IPS-15b (cell line): ENCODE measurements at regions not wholly inside any gene's neighbourhood (a gene's known extent, or its start where the extent isn't known, plus 50 kb on each side); places are given as distances from the start of the nearest gene placed in this dataset.

ENCODE experiments used
- H3K27me3 ChIP-seq: one replicate; pipeline ENCODE4 v1.6.1; 2013; ENCODE audit warnings: low read length; ENCODE audit not compliant: control insufficient read depth, insufficient read depth
- H3K36me3 ChIP-seq: one replicate; pipeline ENCODE4 v1.6.1; 2013; ENCODE audit warnings: low read length; ENCODE audit not compliant: control insufficient read depth, insufficient read depth
- H3K4me1 ChIP-seq: one replicate; pipeline ENCODE4 v1.6.1; 2013; ENCODE audit warnings: mild to moderate bottlenecking, low read length; ENCODE audit not compliant: control insufficient read depth, insufficient read depth
- H3K4me3 ChIP-seq: one replicate; pipeline ENCODE4 v1.5.1; 2013; ENCODE audit warnings: low read depth, low read length
- H3K9ac ChIP-seq: one replicate; pipeline ENCODE4 v1.6.1; 2013; ENCODE audit warnings: low read depth, mild to moderate bottlenecking, low read length
- H3K9me3 ChIP-seq: one replicate; pipeline ENCODE4 v1.6.1; 2013; ENCODE audit warnings: mild to moderate bottlenecking, low read length; ENCODE audit not compliant: control insufficient read depth, insufficient read depth

DNA sequence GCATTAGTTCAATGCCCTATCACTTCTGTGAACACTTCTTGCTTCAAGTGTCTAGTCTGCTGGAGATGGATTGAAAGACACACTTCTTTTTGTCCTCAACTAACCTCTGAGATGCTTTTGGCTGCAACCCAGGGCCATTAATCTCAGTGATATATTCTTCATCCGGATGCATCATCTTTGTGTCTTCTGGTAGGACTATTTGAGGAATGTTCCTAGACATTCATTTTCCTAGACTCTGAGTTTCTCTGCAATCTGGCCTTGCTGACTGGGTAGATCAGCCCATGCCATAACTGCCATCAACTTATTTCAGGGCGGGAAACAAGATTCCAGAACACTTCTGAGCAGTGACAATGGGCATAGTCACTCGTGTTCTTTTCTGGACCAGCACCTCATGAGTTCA is 329.4 kb downstream of the PDGFC start:
- Histone ChIP-seq H3K36me3 (no peaks in the 10 kb centered on the region), H3K4me3 (no peak overlapping the region), H3K27me3 (no peaks in the 10 kb centered on the region), H3K4me1 (no peaks in the 10 kb centered on the region), H3K9me3 (no peaks in the 10 kb centered on the region), H3K9ac (no peak overlapping the region)

DNA sequence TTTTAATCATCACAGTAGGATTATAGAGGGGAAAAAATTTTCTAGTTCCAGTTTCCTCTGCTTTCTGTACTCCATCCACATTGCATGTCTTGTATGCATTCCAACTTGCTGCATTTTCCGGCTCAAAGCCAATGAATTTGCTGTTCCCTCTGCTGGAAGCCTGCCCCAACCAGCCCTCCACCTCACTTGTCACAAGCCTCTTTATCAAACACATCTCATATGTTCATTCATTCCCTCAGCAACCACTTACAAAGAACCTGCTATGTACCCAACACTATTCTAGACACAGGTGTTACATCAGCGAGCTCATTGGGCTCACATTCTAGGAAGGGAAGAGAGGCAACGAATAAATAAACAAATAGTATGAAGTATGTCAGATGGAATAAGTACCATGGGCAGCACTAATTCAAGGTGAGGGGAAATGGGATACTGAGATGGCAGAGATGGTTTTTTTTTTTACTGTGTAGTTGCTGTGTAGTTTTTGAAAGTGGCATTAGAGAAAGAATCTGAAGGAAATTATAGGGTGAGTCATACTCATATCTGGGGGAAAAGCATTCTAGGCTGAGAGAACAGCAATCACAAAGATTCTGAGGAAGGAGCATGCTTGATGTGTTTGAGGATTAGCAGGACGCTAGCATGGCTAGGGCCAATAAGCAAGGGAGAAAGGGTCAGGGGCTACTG is 332.5 kb downstream of the PDGFC start:
- no peaks in the 10 kb centered on the region for H3K36me3 ChIP-seq
- no peaks in the 10 kb centered on the region for H3K27me3 ChIP-seq
- H3K9me3 ChIP-seq, result no peaks in the 10 kb centered on the region
- H3K9ac ChIP-seq, result no peak overlapping the region
- no peaks in the 10 kb centered on the region for H3K4me1 ChIP-seq
- H3K4me3 ChIP-seq, result no peak overlapping the region

DNA sequence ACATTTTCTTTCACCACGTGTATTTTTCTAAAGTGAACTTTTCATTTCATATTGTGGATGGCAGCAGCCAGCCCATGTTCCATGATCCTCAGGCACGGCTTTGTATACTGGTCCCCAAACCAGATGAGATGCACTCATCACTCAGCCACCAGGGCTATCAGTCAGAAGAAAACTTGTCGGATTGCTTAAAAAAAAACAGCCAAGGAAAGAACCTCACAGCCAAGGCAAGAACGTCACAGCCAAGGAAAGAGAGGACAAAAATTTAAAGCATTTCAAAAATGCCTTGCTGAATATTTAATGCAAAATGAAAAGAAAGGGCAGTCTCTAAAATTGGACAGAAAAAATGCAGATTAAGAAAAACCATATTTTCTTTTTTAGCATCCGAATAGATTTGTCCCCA is 333.3 kb downstream of the PDGFC start:
- Histone ChIP-seq H3K9me3 (no peaks in the 10 kb centered on the region), H3K4me1 (no peaks in the 10 kb centered on the region), H3K27me3 (no peaks in the 10 kb centered on the region), H3K36me3 (no peaks in the 10 kb centered on the region), H3K4me3 (no peak overlapping the region), H3K9ac (no peak overlapping the region)

DNA sequence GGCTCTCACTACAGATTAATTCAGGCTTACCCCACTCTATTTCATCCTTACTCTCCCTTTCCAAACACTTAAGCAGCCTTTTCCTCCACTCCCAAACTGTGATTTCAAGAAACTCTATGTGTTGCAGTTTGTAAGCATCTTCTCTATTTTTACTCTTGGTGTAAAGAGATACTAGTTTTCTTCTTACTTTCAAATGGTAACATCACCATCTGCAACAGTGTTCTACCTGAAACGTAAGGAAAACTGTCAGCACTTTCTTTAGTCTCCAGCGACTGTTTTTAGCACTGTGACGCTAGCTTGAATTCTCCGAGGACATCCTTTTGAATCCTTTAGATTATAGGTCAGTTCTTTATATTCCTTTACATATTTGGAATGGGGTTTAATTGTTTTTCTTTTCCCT is 335.2 kb downstream of the PDGFC start:
- H3K27me3 ChIP-seq, result no peaks in the 10 kb centered on the region

DNA sequence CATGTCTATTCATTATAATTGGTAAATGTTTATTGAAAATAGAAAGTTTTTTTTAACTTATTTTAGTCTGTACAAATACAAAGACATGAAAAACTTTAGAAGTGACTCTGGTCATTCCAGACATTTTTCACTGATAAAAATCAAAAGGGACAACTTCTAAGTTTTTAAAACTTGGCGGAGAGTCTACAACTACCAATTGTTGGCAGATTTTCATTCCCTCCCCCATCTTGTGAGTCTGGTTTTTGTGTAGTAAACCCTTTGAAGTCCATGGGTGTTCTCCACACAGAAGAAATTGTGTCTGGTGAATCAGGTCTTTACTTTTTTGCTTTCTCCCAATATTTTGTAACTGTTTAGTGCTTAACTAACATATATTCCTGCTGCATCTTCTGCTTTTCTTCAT is 336.5 kb downstream of the PDGFC start:
- H3K9ac ChIP-seq, result no peak overlapping the region
- H3K4me1 ChIP-seq, result no peaks in the 10 kb centered on the region
- no peaks in the 10 kb centered on the region for H3K27me3 ChIP-seq
- H3K36me3 ChIP-seq, result no peaks in the 10 kb centered on the region
- H3K9me3 ChIP-seq, result no peaks in the 10 kb centered on the region
- no peak overlapping the region for H3K4me3 ChIP-seq

More for the DNA sequence above, 335.2 kb downstream of the PDGFC start:
- no peaks in the 10 kb centered on the region for H3K4me1 ChIP-seq
- H3K36me3 ChIP-seq, result no peaks in the 10 kb centered on the region
- H3K9ac ChIP-seq, result no peak overlapping the region
- H3K4me3 ChIP-seq, result no peak overlapping the region
- no peaks in the 10 kb centered on the region for H3K9me3 ChIP-seq

DNA sequence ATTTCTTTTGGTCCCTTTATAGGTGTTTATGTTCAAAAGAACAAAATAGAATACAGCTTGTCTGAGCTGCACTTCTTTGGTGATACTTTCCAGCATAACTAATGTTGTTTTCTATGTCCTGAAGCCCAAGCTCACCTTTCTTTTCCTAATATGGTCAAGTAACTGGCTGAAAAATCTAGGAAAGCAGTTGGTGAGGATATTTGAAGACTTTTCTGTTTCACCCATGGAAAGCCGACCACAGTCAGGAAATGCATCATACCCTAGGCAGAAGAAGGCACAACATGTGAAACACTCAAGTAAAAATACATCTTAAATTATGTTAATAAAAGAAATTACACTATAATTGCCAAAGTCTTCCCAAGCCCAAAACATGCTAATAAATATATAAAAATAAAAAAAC is 337.0 kb downstream of the PDGFC start:
- H3K9ac ChIP-seq, result no peak overlapping the region
- H3K27me3 ChIP-seq, result no peaks in the 10 kb centered on the region
- H3K4me1 ChIP-seq, result no peaks in the 10 kb centered on the region
- H3K4me3 ChIP-seq, result no peak overlapping the region
- H3K36me3 ChIP-seq, result no peaks in the 10 kb centered on the region
- H3K9me3 ChIP-seq, result no peaks in the 10 kb centered on the region

DNA sequence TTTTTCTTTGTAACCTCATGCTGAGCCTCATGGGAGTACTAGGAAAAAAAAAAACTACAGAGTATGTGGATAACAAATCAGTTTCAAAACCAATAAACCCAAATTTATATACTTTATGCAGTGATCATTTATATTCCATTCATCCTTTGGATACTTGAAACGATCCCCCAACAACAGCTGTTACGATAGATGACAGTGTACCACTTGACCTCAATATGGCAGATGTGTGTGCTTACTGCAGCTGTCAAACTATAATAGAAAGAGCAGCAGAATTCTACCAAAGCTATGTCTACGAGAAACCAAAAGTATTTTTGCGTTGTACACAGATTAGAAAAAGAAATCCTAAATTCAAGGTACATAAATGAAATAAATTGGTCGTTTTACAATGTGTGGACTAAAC is 337.8 kb downstream of the PDGFC start:
- Histone ChIP-seq H3K9ac (no peak overlapping the region), H3K4me1 (no peaks in the 10 kb centered on the region), H3K4me3 (no peak overlapping the region), H3K27me3 (no peaks in the 10 kb centered on the region), H3K9me3 (no peaks in the 10 kb centered on the region), H3K36me3 (no peaks in the 10 kb centered on the region)

DNA sequence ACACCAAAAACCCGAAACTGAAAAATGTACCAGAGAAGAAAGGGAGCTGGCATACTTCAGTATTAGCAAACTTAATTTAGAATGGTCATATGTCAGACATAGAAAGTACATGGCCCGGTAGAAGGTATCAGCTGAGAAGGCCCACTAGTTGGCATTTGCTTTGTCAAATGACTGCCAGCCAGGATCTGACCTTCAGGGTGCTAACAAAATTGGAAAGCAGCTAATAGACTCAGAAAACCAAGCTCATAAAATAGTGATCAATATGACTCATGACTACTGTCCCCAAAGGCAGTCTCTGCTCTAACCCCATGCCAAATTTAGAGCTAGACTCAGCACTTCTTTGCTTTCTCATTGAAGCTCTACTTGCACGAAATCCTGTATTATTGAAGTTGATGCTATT is 342.7 kb downstream of the PDGFC start:
- H3K9ac ChIP-seq, result no peak overlapping the region
- no peaks in the 10 kb centered on the region for H3K27me3 ChIP-seq
- no peak overlapping the region for H3K4me3 ChIP-seq
- no peaks in the 10 kb centered on the region for H3K4me1 ChIP-seq
- no peaks in the 10 kb centered on the region for H3K36me3 ChIP-seq
- H3K9me3 ChIP-seq, result peaks cover 3% of the 10 kb centered on the region

DNA sequence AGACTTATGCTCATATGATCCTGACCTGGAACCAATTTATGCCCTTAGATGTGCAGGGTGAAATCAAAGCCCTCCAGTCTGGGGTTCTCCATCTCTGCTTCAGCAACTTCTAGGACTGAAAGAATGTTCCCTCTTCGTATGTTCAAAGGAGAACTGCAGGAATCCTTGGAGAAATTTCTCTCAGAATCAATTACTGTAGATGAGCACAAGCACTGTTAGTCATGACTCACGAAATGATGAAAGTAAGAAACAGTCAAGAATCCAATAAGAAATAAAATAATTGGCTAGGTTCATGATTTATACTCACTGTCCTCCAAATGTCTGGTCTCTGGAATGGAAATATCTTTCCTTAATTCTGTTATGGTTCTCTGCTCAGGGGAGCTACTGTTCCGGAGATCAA is 348.2 kb downstream of the PDGFC start:
- Histone ChIP-seq H3K4me3 (no peak overlapping the region), H3K36me3 (no peaks in the 10 kb centered on the region), H3K27me3 (no peaks in the 10 kb centered on the region), H3K4me1 (no peaks in the 10 kb centered on the region), H3K9me3 (peaks cover 3% of the 10 kb centered on the region), H3K9ac (no peak overlapping the region)

DNA sequence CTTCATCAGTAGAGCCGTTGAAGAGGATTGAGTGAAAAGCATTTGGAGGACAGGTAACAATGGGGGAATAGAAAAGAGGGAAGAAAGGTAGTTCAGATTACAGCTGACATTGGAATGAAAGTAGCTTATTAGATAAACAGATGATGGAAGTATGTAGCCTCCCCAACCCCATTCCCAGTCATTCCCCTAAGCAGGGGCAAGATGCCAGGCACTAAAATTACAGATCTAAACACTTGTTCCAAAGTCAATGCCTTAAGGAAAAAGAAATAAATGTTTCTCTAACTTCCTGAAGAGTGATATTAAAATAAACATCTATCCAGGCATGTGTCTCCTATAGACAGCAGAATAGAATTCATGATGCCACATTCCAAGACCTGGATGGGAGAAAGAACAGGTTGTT is 350.8 kb downstream of the PDGFC start:
- Histone ChIP-seq H3K4me3 (no peak overlapping the region), H3K27me3 (no peaks in the 10 kb centered on the region), H3K36me3 (no peaks in the 10 kb centered on the region), H3K9ac (no peak overlapping the region), H3K9me3 (no peaks in the 10 kb centered on the region), H3K4me1 (no peaks in the 10 kb centered on the region)

DNA sequence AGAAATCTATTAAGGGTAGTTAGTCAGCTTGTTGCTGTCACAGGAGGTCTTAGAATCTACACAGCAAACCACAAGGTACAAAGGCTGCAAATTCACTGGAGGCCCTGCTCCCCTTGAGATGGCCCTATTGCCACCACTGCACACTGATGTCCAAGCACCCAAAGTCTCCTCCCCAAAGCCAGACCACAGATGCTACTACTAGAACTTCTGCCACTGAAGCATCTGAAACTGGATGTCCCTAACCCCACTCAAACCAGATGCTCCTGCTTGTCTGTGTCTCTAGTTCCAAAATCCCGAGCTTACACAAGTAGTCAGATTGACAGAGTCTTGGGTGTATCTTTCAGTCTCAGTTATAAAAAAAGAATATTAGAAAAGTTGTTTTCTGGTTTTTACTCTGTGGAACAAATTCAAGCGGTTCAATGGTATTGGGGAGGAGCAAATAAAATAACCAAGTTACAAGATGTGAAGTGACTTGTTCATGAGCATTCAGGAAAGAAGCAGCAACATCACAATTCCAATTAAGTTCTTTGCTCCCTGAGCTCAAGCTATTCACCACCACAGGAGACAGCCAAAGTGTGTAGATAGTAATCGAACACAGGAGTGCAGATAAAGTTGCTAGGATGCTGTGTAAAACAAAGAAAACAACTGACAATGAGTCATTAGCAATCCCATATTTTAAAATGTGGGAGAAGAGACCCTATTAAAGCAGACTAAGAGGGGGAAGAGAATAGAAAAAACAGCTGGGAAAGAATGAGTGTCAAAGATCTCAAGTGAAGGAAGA is 352.3 kb downstream of the PDGFC start:
- Histone ChIP-seq H3K4me3 (no peak overlapping the region), H3K9me3 (no peaks in the 10 kb centered on the region), H3K36me3 (no peaks in the 10 kb centered on the region), H3K4me1 (no peaks in the 10 kb centered on the region), H3K27me3 (no peaks in the 10 kb centered on the region), H3K9ac (no peak overlapping the region)

DNA sequence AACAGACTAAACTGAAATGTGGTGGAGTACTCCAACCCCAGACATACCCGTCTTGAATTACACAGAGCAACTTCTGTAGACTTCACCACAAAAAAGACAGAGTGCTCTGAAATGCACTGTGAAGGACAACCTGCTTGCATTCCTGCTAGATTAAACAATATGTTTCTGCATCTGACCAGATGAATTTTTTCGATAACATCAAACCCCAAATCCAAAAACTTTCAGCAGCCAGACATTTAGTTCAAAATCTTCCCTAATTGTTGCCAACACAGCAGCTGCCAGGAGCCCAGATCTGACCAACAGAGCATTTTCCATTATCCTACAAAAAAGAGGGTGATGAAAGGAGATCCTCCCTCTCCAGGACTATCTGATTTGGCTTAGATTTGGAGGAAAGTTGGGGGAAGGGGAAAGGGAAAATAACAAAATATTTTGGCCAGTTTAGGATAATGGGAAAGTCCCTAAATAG is 356.5 kb downstream of the PDGFC start:
- no peaks in the 10 kb centered on the region for H3K4me1 ChIP-seq
- H3K9ac ChIP-seq, result no peak overlapping the region
- H3K4me3 ChIP-seq, result no peak overlapping the region
- no peaks in the 10 kb centered on the region for H3K36me3 ChIP-seq
- no peaks in the 10 kb centered on the region for H3K27me3 ChIP-seq
- no peaks in the 10 kb centered on the region for H3K9me3 ChIP-seq
